Transverse colon (tissue), 4 donors: ENCODE measurements at regions not wholly inside any gene's neighbourhood (a gene's known extent, or its start where the extent isn't known, plus 50 kb on each side); places are given as distances from the start of the nearest gene placed in this dataset.

Experiments
- DNase-seq: peaks from one replicate; pipeline ENCODE4 v3.0.0-alpha.2; 2019
- H3K27ac ChIP-seq, 4 donors: fragments of 200-600 bp; sonication (generic); 2 replicates each; pipeline ENCODE4 v1.5.1; 2016 to 2018; ENCODE audit warnings: inconsistent platforms in 4 of 4
- H3K27me3 ChIP-seq: fragments of 200-600 bp; sonication (generic); 2 replicates; pipeline ENCODE4 v1.5.1; 2017; ENCODE audit warnings: inconsistent platforms
- H3K36me3 ChIP-seq, 4 donors: fragments of 200-600 bp; sonication (generic); 2 replicates each; pipeline ENCODE4 v1.5.1; 2017 to 2019; ENCODE audit warnings: inconsistent platforms in 4 of 4
- H3K4me1 ChIP-seq, 4 donors: fragments of 200-600 bp; sonication (generic); 2 replicates each; pipeline ENCODE4 v1.5.1; 2017 to 2020; ENCODE audit warnings: inconsistent platforms in 4 of 4
- H3K4me3 ChIP-seq, 4 donors: fragments of 200-600 bp; sonication (generic); 1 replicate in 1 of 4; 2 replicates in 3 of 4; pipeline versions ENCODE4 v1.5.1 to v1.6.1; 2017 to 2019; ENCODE audit warnings: inconsistent platforms in 4 of 4
- H3K9me3 ChIP-seq, 2 donors: fragments of 200-600 bp; sonication (generic); 2 replicates each; pipeline ENCODE4 v1.5.1; 2017 to 2019; ENCODE audit warnings: inconsistent platforms in 2 of 2
- CTCF ChIP-seq, 5 experiments: fragments of 200-600 bp in 3 of 5; fragments of 450-650 bp in 2 of 5; sonication (generic) in 3 of 5; IDR thresholded peaks; 1 replicate in 2 of 5; 2 replicates in 3 of 5; pipeline ENCODE4 v1.5.1; 2016 to 2017; ENCODE audit warnings: antibody characterized with exemption in 5 of 5, inconsistent platforms in 3 of 5, mild to moderate bottlenecking in 2 of 5, moderate library complexity in 1 of 5
- EP300 ChIP-seq: sonication (generic); formaldehyde crosslinking; IDR thresholded peaks from one replicate; pipeline ENCODE4 v1.6.1; 2017; ENCODE audit warnings: antibody characterized with exemption, low read depth
- POLR2A ChIP-seq: fragments of 450-650 bp; IDR thresholded peaks from one replicate; pipeline ENCODE4 v1.6.1; 2016; ENCODE audit warnings: antibody characterized with exemption, mild to moderate bottlenecking, moderate library complexity
- POLR2AphosphoS5 ChIP-seq, 3 donors: sonication (generic); formaldehyde crosslinking; IDR thresholded peaks; one replicate each; pipeline ENCODE4 v1.6.1; 2016; ENCODE audit warnings: antibody characterized with exemption in 3 of 3
- WGBS, 2 donors: methylation state at CpG; one replicate each; pipeline ENCODE4 v1.1.5; 2018; ENCODE audit warnings: low coverage in 1 of 2; 5-methylcytosine and 5-hydroxymethylcytosine counted together
- in situ Hi-C, 4 donors: fragments of 200-750 bp; cut with MboI; loops; one replicate each; pipeline versions ENCODE4 v1.15.0 to v1.15.1; 2017; ENCODE audit warnings: low sequenced_read_pairs in 3 of 4, low pct_ligation_motif_present in 1 of 4, low pct_unique_long_range_greater_than_20kb in 1 of 4
- intact Hi-C: fragments of 100-400 bp; cut with DNase I; formaldehyde crosslinking; loops from one replicate; pipeline ENCODE4 v1.15.1; 2023; ENCODE audit warnings: low total_unique reads

- TF ChIP-seq POLR2AphosphoS5 (IDR thresholded peaks at IDR 0.05) (no peak), EP300 (no peak), CTCF (IDR thresholded peaks at IDR 0.05) (no peak), POLR2A (no peak)
- no peaks in the 10 kb centered on the region for H3K27me3 ChIP-seq
- no peaks in the 10 kb centered on the region for H3K9me3 ChIP-seq
- no peak overlapping the region for H3K27ac ChIP-seq
- no peak for DNase-seq
- H3K4me1 ChIP-seq: no peaks in the 10 kb centered on the region
- intact Hi-C loops: no loop called here
- no peaks in the 10 kb centered on the region for H3K36me3 ChIP-seq
- in situ Hi-C loops: loop anchor here in 1 of 4 donors (25.0 kb wide), 1 partner anchor 94 kb away; no protein-coding TSS in a partner anchor
- 31% methylated on average over 7 of the region's 7 CpGs; no CpG with 5 or more reads in 1 of the 2 donors for WGBS, 2 donors
- no peak overlapping the region for H3K4me3 ChIP-seq
These were observed 169.3 kb upstream of the TCERG1L start for GRCh38 chr10:131480861-131481260.

- WGBS, 2 donors: 66 to 72% methylated on average over 2 of the region's 2 CpGs
- H3K4me1 ChIP-seq: no peaks in the 10 kb centered on the region
- intact Hi-C loops (no loop called here), in situ Hi-C loops (loop anchor here in 1 of 4 donors (25.0 kb wide), 1 partner anchor 98 kb away; no protein-coding TSS in a partner anchor)
- H3K27me3 ChIP-seq: no peaks in the 10 kb centered on the region
- TF ChIP-seq POLR2AphosphoS5 (IDR thresholded peaks at IDR 0.05): no peak
- no peak for TF ChIP-seq EP300
- TF ChIP-seq CTCF (IDR thresholded peaks at IDR 0.05): no peak
- TF ChIP-seq POLR2A: no peak
- H3K36me3 ChIP-seq: no peaks in the 10 kb centered on the region
- H3K9me3 ChIP-seq: no peaks in the 10 kb centered on the region
- no peak overlapping the region for H3K4me3 ChIP-seq
- H3K27ac ChIP-seq: no peak overlapping the region
- no peak for DNase-seq
These were observed 174.2 kb upstream of the TCERG1L start for GRCh38 chr10:131485732-131486131.

GRCh38 chr10:131487822-131488221 lies 176.3 kb upstream of the TCERG1L start:
- Histone ChIP-seq H3K27me3 (no peaks in the 10 kb centered on the region), H3K4me3 (no peak overlapping the region), H3K36me3 (no peaks in the 10 kb centered on the region), H3K27ac (no peak overlapping the region), H3K4me1 (no peaks in the 10 kb centered on the region), H3K9me3 (no peaks in the 10 kb centered on the region)
- TF ChIP-seq EP300: no peak
- in situ Hi-C loops (loop anchor here in 1 of 4 donors (25.0 kb wide), 1 partner anchor 101 kb away; no protein-coding TSS in a partner anchor), intact Hi-C loops (no loop called here)
- 81 to 84% methylated on average over 5 of the region's 5 CpGs for WGBS, 2 donors
- no peak for DNase-seq

GRCh38 chr10:131490991-131491594 lies 179.6 kb upstream of the TCERG1L start:
- DNase-seq: no peak
- TF ChIP-seq CTCF (IDR thresholded peaks at IDR 0.05) (no peak), POLR2AphosphoS5 (IDR thresholded peaks at IDR 0.05) (no peak), EP300 (no peak), POLR2A (no peak)
- Histone ChIP-seq H3K36me3 (no peaks in the 10 kb centered on the region), H3K27ac (no peak overlapping the region), H3K9me3 (no peaks in the 10 kb centered on the region), H3K4me1 (no peaks in the 10 kb centered on the region), H3K4me3 (no peak overlapping the region), H3K27me3 (no peaks in the 10 kb centered on the region)
- 55 to 71% methylated on average over 2 to 8 of the region's 9 CpGs for WGBS, 2 donors
- intact Hi-C loops (loop anchor here (5.0 kb wide), 1 partner anchor 1351 kb away; no protein-coding TSS in a partner anchor), in situ Hi-C loops (loop anchor here in 1 of 4 donors (25.0 kb wide), 1 partner anchor 104 kb away; no protein-coding TSS in a partner anchor)
